Hepatocyte (in vitro differentiated cells): ENCODE measurements at regions not wholly inside any gene's neighbourhood (a gene's known extent, or its start where the extent isn't known, plus 50 kb on each side); places are given as distances from the start of the nearest gene placed in this dataset.

ENCODE experiments used
- EZH2phosphoT487 ChIP-seq: fragments of 200-600 bp; sonication (generic); IDR thresholded peaks from one replicate; pipeline ENCODE4 v1.6.1; 2018; ENCODE audit warnings: antibody characterized with exemption, mild to moderate bottlenecking, low read depth, moderate library complexity; ENCODE audit not compliant: unreplicated experiment, severe bottlenecking
- TF ChIP-seq, protein P1 (sequence below): fragments of 200-600 bp; sonication (generic); IDR thresholded peaks from 2 replicates; pipeline ENCODE4 v1.5.1; 2016; ENCODE audit warnings: antibody characterized with exemption, mild to moderate bottlenecking; ENCODE audit not compliant: poor library complexity

DNA sequence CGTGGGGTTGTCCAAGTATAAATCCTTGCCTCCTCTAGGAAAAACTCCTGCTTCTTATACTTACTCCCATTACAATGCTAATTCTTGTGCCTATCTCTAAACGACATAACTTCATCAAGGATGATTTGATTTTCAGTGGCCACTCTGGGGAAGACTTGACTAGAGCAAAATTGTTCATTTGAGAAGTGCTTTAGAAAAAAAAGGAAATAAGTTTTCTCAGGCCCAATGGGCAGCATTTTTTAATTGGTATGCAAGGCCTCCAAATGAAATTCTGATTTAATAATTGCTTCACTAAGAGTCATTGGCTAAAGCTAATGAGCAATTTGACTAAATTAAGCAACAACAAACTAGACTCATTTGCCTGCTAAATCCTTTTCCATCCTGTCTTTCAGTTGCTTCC lies 496.1 kb downstream of the TSN start:
- no peak for TF ChIP-seq EZH2phosphoT487
- TF ChIP-seq, protein P1, sequence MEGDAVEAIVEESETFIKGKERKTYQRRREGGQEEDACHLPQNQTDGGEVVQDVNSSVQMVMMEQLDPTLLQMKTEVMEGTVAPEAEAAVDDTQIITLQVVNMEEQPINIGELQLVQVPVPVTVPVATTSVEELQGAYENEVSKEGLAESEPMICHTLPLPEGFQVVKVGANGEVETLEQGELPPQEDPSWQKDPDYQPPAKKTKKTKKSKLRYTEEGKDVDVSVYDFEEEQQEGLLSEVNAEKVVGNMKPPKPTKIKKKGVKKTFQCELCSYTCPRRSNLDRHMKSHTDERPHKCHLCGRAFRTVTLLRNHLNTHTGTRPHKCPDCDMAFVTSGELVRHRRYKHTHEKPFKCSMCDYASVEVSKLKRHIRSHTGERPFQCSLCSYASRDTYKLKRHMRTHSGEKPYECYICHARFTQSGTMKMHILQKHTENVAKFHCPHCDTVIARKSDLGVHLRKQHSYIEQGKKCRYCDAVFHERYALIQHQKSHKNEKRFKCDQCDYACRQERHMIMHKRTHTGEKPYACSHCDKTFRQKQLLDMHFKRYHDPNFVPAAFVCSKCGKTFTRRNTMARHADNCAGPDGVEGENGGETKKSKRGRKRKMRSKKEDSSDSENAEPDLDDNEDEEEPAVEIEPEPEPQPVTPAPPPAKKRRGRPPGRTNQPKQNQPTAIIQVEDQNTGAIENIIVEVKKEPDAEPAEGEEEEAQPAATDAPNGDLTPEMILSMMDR, result no peak
